ENCODE measurements at regions not wholly inside any gene's neighbourhood (a gene's known extent, or its start where the extent isn't known, plus 50 kb on each side); places are given as distances from the start of the nearest gene placed in this dataset.

GRCh38 chr14:42293180-42293579 lies 686.5 kb downstream of the LRFN5 start:
- DNase-seq, result no peak

- no peak for DNase-seq
Measured at GRCh38 chr14:42277840-42278239, 671.2 kb downstream of the LRFN5 start.

- no peak for DNase-seq
Measured at GRCh38 chr14:42269234-42269633, 662.6 kb downstream of the LRFN5 start.

GRCh38 chr14:42248131-42248530 lies 641.5 kb downstream of the LRFN5 start:
- DNase-seq, result no peak

GRCh38 chr14:42241101-42241500 lies 634.4 kb downstream of the LRFN5 start:
- no peak for DNase-seq

GRCh38 chr14:42229976-42230375 lies 623.3 kb downstream of the LRFN5 start:
- DNase-seq, result no peak

- DNase-seq, result no peak
Measured at GRCh38 chr14:42229294-42229693, 622.6 kb downstream of the LRFN5 start.

GRCh38 chr14:42228611-42229010 lies 621.9 kb downstream of the LRFN5 start:
- no peak for DNase-seq

GRCh38 chr14:42224053-42224888 lies 617.6 kb downstream of the LRFN5 start:
- DNase-seq, result peak; percentile 73

GRCh38 chr14:42222924-42223471 lies 616.3 kb downstream of the LRFN5 start:
- DNase-seq, result peak; percentile 95

GRCh38 chr14:42214981-42215491 lies 608.4 kb downstream of the LRFN5 start:
- no peak for DNase-seq

- DNase-seq, result no peak
Measured at GRCh38 chr14:42200957-42201356, 594.3 kb downstream of the LRFN5 start.

- no peak for DNase-seq
Measured at GRCh38 chr14:42198010-42198409, 591.3 kb downstream of the LRFN5 start.

GRCh38 chr14:42192738-42193653 lies 586.3 kb downstream of the LRFN5 start:
- DNase-seq, result no peak

GRCh38 chr14:42190744-42191143 lies 584.1 kb downstream of the LRFN5 start:
- no peak for DNase-seq

- DNase-seq, result no peak
Measured at GRCh38 chr14:42187846-42188245, 581.2 kb downstream of the LRFN5 start.

- DNase-seq, result no peak
Measured at GRCh38 chr14:42185718-42186117, 579.0 kb downstream of the LRFN5 start.

GRCh38 chr14:42174357-42174756 lies 567.7 kb downstream of the LRFN5 start:
- no peak for DNase-seq

GRCh38 chr14:42173206-42173605 lies 566.5 kb downstream of the LRFN5 start:
- no peak for DNase-seq

- no peak for DNase-seq
Measured at GRCh38 chr14:42172304-42172703, 565.6 kb downstream of the LRFN5 start.

- DNase-seq, result no peak
Measured at GRCh38 chr14:42163136-42163535, 556.5 kb downstream of the LRFN5 start.

- no peak for DNase-seq
Measured at GRCh38 chr14:42159138-42159537, 552.5 kb downstream of the LRFN5 start.

- no peak for DNase-seq
Measured at GRCh38 chr14:42149609-42150261, 543.1 kb downstream of the LRFN5 start.

Measured in NCI-H1694 (cell line).